ENCODE measurements at regions not wholly inside any gene's neighbourhood (a gene's known extent, or its start where the extent isn't known, plus 50 kb on each side); places are given as distances from the start of the nearest gene placed in this dataset.

DNA sequence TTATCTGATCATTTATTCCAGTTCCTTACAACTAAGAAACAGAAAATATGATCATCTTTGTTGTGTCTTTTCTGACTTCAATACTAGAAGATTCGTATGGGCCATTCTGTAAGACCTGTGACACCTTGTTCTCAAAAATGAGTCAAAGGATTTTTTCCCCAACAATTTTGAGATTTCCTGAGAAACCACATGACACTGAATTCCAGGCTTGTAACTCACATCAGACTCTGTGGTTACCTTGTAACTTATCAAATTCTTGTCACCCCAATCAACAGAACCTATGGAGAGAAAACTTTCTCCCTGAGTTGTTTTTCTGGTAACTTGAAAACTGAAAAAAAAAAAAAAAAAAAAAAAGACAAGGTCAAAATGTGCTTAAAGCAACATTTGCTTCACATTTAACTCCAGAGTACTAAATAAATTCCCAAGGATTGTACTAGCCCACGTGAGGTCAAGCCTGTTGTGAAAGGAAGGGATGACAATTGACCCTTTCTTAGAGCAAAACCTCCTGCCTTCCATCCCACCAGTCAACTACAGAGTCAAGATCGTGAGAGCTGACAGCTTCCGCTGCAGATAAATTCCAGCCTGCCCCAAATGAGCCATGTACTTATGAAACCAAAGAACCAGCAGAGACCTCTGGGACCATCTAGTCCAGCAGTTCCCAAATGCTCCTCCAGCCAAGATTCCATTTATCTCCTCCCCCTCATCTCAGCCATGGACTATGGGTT lies 140.3 kb downstream of the TBX18 start:
- no peak for DNase-seq
- no TSS peak for BruUV-seq (replicated peaks)
- H3K4me1 Mint-ChIP-seq (ENCODE audit: low read depth, unreplicated experiment), result no peaks in the 10 kb centered on the region
- ChIA-PET POLR2A (no interaction called here), CTCF (no interaction called here)
- H3K9me3 Mint-ChIP-seq (ENCODE audit: unreplicated experiment), result peaks cover 15% of the 10 kb centered on the region
- Histone ChIP-seq H3K4me3 (ENCODE audit: low read depth, low read length) (no peak overlapping the region), H3K36me3 (ENCODE audit: control insufficient read depth, insufficient read depth, low read length) (no peaks in the 10 kb centered on the region), H3K4me1 (no peaks in the 10 kb centered on the region), H3K9me3 (no peaks in the 10 kb centered on the region), H3K27me3 (replicated peaks; ENCODE audit: control insufficient read depth, insufficient read depth, low read length) (no peaks in the 10 kb centered on the region)
- H3K27ac Mint-ChIP-seq (ENCODE audit: unreplicated experiment), result no peak overlapping the region
- H3K36me3 Mint-ChIP-seq (ENCODE audit: insufficient read depth, unreplicated experiment), result no peaks in the 10 kb centered on the region
- H3K4me3 Mint-ChIP-seq (ENCODE audit: unreplicated experiment), result no peak overlapping the region
- no peaks in the 10 kb centered on the region for H3K27me3 Mint-ChIP-seq (ENCODE audit: insufficient read depth, unreplicated experiment)
- TF ChIP-seq, protein P1, sequence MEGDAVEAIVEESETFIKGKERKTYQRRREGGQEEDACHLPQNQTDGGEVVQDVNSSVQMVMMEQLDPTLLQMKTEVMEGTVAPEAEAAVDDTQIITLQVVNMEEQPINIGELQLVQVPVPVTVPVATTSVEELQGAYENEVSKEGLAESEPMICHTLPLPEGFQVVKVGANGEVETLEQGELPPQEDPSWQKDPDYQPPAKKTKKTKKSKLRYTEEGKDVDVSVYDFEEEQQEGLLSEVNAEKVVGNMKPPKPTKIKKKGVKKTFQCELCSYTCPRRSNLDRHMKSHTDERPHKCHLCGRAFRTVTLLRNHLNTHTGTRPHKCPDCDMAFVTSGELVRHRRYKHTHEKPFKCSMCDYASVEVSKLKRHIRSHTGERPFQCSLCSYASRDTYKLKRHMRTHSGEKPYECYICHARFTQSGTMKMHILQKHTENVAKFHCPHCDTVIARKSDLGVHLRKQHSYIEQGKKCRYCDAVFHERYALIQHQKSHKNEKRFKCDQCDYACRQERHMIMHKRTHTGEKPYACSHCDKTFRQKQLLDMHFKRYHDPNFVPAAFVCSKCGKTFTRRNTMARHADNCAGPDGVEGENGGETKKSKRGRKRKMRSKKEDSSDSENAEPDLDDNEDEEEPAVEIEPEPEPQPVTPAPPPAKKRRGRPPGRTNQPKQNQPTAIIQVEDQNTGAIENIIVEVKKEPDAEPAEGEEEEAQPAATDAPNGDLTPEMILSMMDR (IDR thresholded peaks at IDR 0.05; ENCODE audit: insufficient read depth in 1 of 2, low read depth in 1 of 2, low read length in 1 of 2, severe bottlenecking in 1 of 2, unreplicated experiment in 1 of 2), result no peak
- intact Hi-C loops (cut with micrococcal nuclease; ENCODE audit: unreplicated experiment), result no loop called here

DNA sequence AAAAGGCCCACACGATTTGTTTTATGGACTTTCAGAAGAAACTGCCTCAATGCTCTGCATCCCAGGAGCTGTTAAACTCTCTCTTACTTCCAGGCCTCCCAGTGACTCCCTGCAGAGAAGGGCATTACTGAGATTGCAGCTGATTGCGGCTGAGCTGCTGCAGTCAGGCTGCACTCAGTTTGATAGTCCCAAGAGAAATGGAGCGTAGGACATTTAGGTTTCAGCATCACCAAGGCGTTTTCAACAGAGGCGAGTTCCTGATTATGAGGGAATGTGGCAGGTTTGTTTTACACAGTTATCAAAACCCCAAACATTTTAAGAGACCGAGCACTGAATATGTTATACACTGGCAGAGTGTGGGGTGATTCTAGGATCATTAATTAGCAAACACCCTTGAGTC lies 145.6 kb downstream of the TBX18 start:
- H3K9me3 Mint-ChIP-seq (ENCODE audit: unreplicated experiment), result peaks cover 15% of the 10 kb centered on the region
- CTCF ChIA-PET, result no interaction called here
- no peak for DNase-seq
- BruUV-seq (replicated peaks), result no TSS peak
- no peak overlapping the region for H3K27ac Mint-ChIP-seq (ENCODE audit: unreplicated experiment)
- no peak overlapping the region for H3K4me3 Mint-ChIP-seq (ENCODE audit: unreplicated experiment)
- POLR2A ChIA-PET, result interaction anchor here (0.6 kb wide), 1 partner anchor 150 kb away, joined by 3 read pairs; no protein-coding TSS in a partner anchor
- TF ChIP-seq, protein P1 (IDR thresholded peaks at IDR 0.05; ENCODE audit: insufficient read depth in 1 of 2, low read depth in 1 of 2, low read length in 1 of 2, severe bottlenecking in 1 of 2, unreplicated experiment in 1 of 2), result no peak
- H3K4me1 ChIP-seq, result no peaks in the 10 kb centered on the region
- H3K27me3 ChIP-seq (replicated peaks; ENCODE audit: control insufficient read depth, insufficient read depth, low read length), result no peaks in the 10 kb centered on the region
- H3K27me3 Mint-ChIP-seq (ENCODE audit: insufficient read depth, unreplicated experiment), result no peaks in the 10 kb centered on the region
- H3K4me3 ChIP-seq (ENCODE audit: low read depth, low read length), result no peak overlapping the region
- intact Hi-C loops (cut with micrococcal nuclease; ENCODE audit: unreplicated experiment), result no loop called here
- no peaks in the 10 kb centered on the region for H3K9me3 ChIP-seq
- no peaks in the 10 kb centered on the region for H3K36me3 ChIP-seq (ENCODE audit: control insufficient read depth, insufficient read depth, low read length)
- H3K36me3 Mint-ChIP-seq (ENCODE audit: insufficient read depth, unreplicated experiment), result no peaks in the 10 kb centered on the region
- no peaks in the 10 kb centered on the region for H3K4me1 Mint-ChIP-seq (ENCODE audit: low read depth, unreplicated experiment)

DNA sequence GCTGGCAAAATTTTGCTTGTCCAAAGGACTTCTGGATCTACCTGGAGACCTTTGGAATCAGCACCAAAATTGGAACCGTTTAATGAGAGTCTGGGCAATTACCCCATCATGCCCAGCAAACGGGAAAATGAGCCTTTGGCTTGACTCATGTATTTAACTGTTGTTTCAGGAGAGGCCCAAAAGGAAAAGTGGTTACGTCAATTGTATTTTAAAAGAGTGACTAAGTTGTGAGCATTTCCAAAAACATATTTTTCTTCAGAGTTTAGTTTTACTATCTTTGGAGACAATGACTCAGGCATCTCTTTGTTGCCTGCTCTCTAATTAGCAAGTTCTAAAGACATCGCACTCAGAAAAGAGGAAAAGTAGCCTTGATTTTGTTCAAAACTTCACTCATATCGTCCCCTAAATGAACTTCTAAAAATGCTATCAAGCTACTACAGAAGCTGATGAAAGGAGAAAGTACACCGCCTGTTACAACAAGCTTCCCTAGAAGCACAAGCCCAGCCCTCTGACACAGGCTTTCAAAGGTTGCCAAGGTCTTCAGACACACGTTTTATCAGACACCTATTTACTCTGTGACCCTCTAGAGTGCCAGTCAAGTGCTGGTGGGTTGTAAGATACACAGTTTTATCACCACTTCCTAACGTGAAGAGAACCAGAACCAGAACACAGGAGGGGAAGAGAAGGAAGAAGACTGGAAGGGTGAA lies 146.2 kb downstream of the TBX18 start:
- H3K36me3 ChIP-seq (ENCODE audit: control insufficient read depth, insufficient read depth, low read length), result no peaks in the 10 kb centered on the region
- Mint-ChIP-seq H3K36me3 (ENCODE audit: insufficient read depth, unreplicated experiment) (no peaks in the 10 kb centered on the region), H3K4me1 (ENCODE audit: low read depth, unreplicated experiment) (no peaks in the 10 kb centered on the region), H3K9me3 (ENCODE audit: unreplicated experiment) (peaks cover 15% of the 10 kb centered on the region), H3K4me3 (ENCODE audit: unreplicated experiment) (no peak overlapping the region), H3K27ac (ENCODE audit: unreplicated experiment) (no peak overlapping the region), H3K27me3 (ENCODE audit: insufficient read depth, unreplicated experiment) (no peaks in the 10 kb centered on the region)
- no peaks in the 10 kb centered on the region for H3K27me3 ChIP-seq (replicated peaks; ENCODE audit: control insufficient read depth, insufficient read depth, low read length)
- TF ChIP-seq, protein P1 (IDR thresholded peaks at IDR 0.05; ENCODE audit: insufficient read depth in 1 of 2, low read depth in 1 of 2, low read length in 1 of 2, severe bottlenecking in 1 of 2, unreplicated experiment in 1 of 2), result no peak
- no peak for DNase-seq
- no TSS peak for BruUV-seq (replicated peaks)
- no peak overlapping the region for H3K4me3 ChIP-seq (ENCODE audit: low read depth, low read length)
- ChIA-PET POLR2A (no interaction called here), CTCF (no interaction called here)
- H3K9me3 ChIP-seq, result no peaks in the 10 kb centered on the region
- intact Hi-C loops (cut with micrococcal nuclease; ENCODE audit: unreplicated experiment), result no loop called here
- no peaks in the 10 kb centered on the region for H3K4me1 ChIP-seq

All from Caco-2 (cell line).